CD4-positive, alpha-beta T cell (primary cell): ENCODE measurements at regions not wholly inside any gene's neighbourhood (a gene's known extent, or its start where the extent isn't known, plus 50 kb on each side); places are given as distances from the start of the nearest gene placed in this dataset.

Experiments used
- ATAC-seq: fragments of 200-7000 bp; cut with Tn5 transposase; one replicate; pipeline ENCODE4 v1.10.0; 2022; ENCODE audit warnings: mild to moderate bottlenecking; ENCODE audit not compliant: poor library complexity
- CTCF ChIA-PET: fragments of 350-600 bp; sonication (Branson Sonifier 250); formaldehyde crosslinking; loops from one replicate; lab custom pipeline; 2021; ENCODE audit warnings: antibody characterized with exemption, inconsistent platforms; lab: Charles Lee
- POLR2A ChIA-PET: fragments of 350-600 bp; sonication (Branson Sonifier 250); formaldehyde crosslinking; loops from one replicate; lab custom pipeline; 2021; ENCODE audit warnings: antibody characterized with exemption, inconsistent platforms; lab: Charles Lee
- DNase-seq, 14 experiments: peaks; one replicate each; pipeline ENCODE4 v3.0.0-alpha.2; 2013 to 2020; ENCODE audit warnings: mixed read lengths in 2 of 14
- H3K27ac ChIP-seq, 2 donors: one replicate each; pipeline versions ENCODE4 v1.5.1 to v1.7.0; 2013; ENCODE audit warnings: low read length in 2 of 2, low read depth in 1 of 2, mild to moderate bottlenecking in 1 of 2
- H3K27me3 ChIP-seq, 2 experiments: 1 replicate in 1 of 2; 2 replicates in 1 of 2; pipeline versions ENCODE4 v1.6.1 to v1.7.0; 2013; ENCODE audit warnings: low read length in 2 of 2, control low read depth in 1 of 2, mild to moderate bottlenecking in 1 of 2, moderate library complexity in 1 of 2; ENCODE audit not compliant: insufficient read depth in 2 of 2, control insufficient read depth in 1 of 2
- H3K36me3 ChIP-seq: one replicate; pipeline ENCODE4 v1.6.1; 2013; ENCODE audit warnings: low read length, control low read depth; ENCODE audit not compliant: insufficient read depth
- H3K4me1 ChIP-seq: one replicate; pipeline ENCODE4 v1.6.1; 2013; ENCODE audit warnings: low read length, control low read depth; ENCODE audit not compliant: insufficient read depth
- H3K4me3 ChIP-seq: one replicate; pipeline ENCODE4 v1.5.1; 2013; ENCODE audit warnings: mild to moderate bottlenecking, low read length, moderate library complexity
- H3K9me3 ChIP-seq, 2 experiments: 1 replicate in 1 of 2; 2 replicates in 1 of 2; pipeline versions ENCODE4 v1.6.1 to v1.7.0; 2013; ENCODE audit warnings: low read length in 2 of 2, mild to moderate bottlenecking in 2 of 2, control low read depth in 1 of 2, moderate library complexity in 1 of 2; ENCODE audit not compliant: control insufficient read depth in 1 of 2, insufficient read depth in 1 of 2
- H3K27ac Mint-ChIP-seq: one replicate; pipeline ENCODE4 v1.8.0; 2020; ENCODE audit warnings: mixed read lengths
- H3K27me3 Mint-ChIP-seq: one replicate; pipeline ENCODE4 v1.8.0; 2021; ENCODE audit warnings: mixed read lengths
- H3K36me3 Mint-ChIP-seq: one replicate; pipeline ENCODE4 v1.8.0; 2021; ENCODE audit warnings: low read depth, mixed read lengths
- H3K4me1 Mint-ChIP-seq: one replicate; pipeline ENCODE4 v1.8.0; 2021; ENCODE audit warnings: low read depth, mixed read lengths
- H3K4me3 Mint-ChIP-seq: one replicate; pipeline ENCODE4 v1.8.0; 2020; ENCODE audit warnings: mild to moderate bottlenecking, mixed read lengths
- H3K9me3 Mint-ChIP-seq: one replicate; pipeline ENCODE4 v1.8.0; 2020; ENCODE audit warnings: mixed read lengths
- intact Hi-C, 2 experiments: fragments of 100-400 bp; cut with DNase I in 1 of 2; cut with micrococcal nuclease in 1 of 2; formaldehyde crosslinking; loops; one replicate each; pipeline versions ENCODE4 v1.15.1 to v1.9.0; 2023 to 2025; cut with DNase I, micrococcal nuclease
- TF ChIP-seq, protein P1 (sequence below): fragments of 200-600 bp; IDR thresholded peaks from one replicate; pipeline ENCODE4 v1.8.0; 2022; ENCODE audit warnings: antibody characterized with exemption, mild to moderate bottlenecking

DNA sequence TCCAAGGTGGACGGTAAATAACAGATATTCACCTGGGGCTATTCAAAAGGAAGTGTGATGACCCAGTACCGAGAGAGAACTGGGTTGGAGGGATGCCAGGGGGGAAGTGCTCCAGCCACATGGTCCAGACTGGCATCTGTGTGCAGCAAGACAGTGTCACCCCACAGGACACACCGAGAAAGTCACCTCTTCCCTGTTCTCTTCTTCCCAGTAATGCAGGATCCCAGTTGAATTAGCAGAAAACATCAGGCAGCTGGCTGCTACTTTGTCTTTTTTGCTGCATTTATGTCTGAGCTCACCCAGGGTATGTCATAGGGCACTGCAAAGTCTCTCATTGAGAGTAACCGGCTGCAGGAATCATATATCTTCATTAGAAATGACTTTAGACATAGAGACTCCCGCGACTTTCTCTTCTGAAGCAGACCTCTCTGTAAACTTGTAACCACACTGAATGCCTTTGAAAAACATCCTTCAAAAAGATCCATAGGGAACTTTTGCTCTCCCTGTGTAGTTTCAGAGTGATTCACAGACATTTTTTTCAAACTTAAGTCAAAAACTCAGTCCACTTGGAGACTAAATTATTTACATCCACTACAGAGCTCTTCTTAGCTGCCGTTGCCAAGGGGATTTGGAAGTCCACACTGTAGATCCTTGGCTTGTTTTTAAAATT is 609.0 kb upstream of the DPP6 start:
- Histone ChIP-seq H3K9me3 (peaks cover 0 to 14% of the 10 kb centered on the region in 2 experiments), H3K4me3 (no peak overlapping the region), H3K27ac (no peak overlapping the region), H3K27me3 (no peaks in the 10 kb centered on the region), H3K36me3 (no peaks in the 10 kb centered on the region), H3K4me1 (no peaks in the 10 kb centered on the region)
- ChIA-PET CTCF (no interaction called here), POLR2A (no interaction called here)
- Mint-ChIP-seq H3K27me3 (no peaks in the 10 kb centered on the region), H3K4me3 (no peak overlapping the region), H3K27ac (no peak overlapping the region), H3K36me3 (no peaks in the 10 kb centered on the region), H3K9me3 (peaks cover 3% of the 10 kb centered on the region), H3K4me1 (no peaks in the 10 kb centered on the region)
- intact Hi-C loops: no loop called here
- DNase-seq (no peak), ATAC-seq (no peak)
- TF ChIP-seq, protein P1, sequence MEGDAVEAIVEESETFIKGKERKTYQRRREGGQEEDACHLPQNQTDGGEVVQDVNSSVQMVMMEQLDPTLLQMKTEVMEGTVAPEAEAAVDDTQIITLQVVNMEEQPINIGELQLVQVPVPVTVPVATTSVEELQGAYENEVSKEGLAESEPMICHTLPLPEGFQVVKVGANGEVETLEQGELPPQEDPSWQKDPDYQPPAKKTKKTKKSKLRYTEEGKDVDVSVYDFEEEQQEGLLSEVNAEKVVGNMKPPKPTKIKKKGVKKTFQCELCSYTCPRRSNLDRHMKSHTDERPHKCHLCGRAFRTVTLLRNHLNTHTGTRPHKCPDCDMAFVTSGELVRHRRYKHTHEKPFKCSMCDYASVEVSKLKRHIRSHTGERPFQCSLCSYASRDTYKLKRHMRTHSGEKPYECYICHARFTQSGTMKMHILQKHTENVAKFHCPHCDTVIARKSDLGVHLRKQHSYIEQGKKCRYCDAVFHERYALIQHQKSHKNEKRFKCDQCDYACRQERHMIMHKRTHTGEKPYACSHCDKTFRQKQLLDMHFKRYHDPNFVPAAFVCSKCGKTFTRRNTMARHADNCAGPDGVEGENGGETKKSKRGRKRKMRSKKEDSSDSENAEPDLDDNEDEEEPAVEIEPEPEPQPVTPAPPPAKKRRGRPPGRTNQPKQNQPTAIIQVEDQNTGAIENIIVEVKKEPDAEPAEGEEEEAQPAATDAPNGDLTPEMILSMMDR: no peak

DNA sequence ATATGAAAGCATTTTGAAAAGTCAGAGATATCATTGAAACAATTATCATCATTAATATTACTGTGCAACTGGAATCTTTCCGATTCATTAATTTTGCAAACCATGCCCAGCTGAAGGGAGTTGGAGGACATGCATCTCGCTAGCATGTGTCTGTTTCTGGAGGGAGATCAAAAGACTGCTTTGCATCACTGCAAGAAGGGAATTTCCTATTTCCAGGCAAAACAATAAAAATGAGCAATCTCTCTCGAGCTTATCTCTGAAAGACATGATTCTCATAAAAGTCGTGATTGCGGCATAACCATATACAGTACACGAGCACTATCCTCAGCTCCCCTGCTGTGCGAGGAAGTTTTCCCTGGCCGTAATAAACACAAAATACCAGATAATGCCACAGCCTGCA is 607.6 kb upstream of the DPP6 start:
- no peak for ATAC-seq
- POLR2A ChIA-PET: no interaction called here
- peaks cover 3% of the 10 kb centered on the region for H3K9me3 Mint-ChIP-seq
- no peak overlapping the region for H3K27ac ChIP-seq
- H3K27me3 ChIP-seq: no peaks in the 10 kb centered on the region
- intact Hi-C loops: no loop called here
- no peaks in the 10 kb centered on the region for H3K4me1 ChIP-seq
- H3K9me3 ChIP-seq: peaks cover 0 to 10% of the 10 kb centered on the region in 2 experiments
- no peaks in the 10 kb centered on the region for H3K27me3 Mint-ChIP-seq
- H3K27ac Mint-ChIP-seq: no peak overlapping the region
- H3K4me3 ChIP-seq: no peak overlapping the region
- TF ChIP-seq, protein P1: no peak
- CTCF ChIA-PET: no interaction called here
- H3K4me3 Mint-ChIP-seq: no peak overlapping the region
- no peaks in the 10 kb centered on the region for H3K36me3 Mint-ChIP-seq
- DNase-seq: no peak
- H3K4me1 Mint-ChIP-seq: no peaks in the 10 kb centered on the region
- no peaks in the 10 kb centered on the region for H3K36me3 ChIP-seq

DNA sequence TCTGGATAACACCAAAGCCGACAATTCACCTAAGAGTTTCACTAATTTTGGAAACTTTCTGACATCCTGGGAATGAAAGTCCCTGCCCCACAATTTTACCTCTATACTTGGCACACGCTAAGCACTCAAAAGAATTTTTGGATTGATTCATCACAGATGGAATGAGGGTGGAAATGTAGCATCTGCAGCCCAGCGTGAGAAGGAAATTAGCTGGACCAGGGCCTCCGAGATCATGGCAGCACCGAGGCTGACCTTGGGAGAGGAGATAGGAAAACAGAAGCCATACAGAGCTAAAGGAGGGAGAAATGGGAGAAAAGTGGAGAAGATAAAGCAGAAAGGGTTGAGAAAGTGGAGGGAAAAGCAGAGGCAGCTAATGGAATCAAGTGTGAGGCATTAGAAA is 606.6 kb upstream of the DPP6 start:
- Histone ChIP-seq H3K36me3 (no peaks in the 10 kb centered on the region), H3K4me3 (no peak overlapping the region), H3K9me3 (peaks cover 0 to 6% of the 10 kb centered on the region in 2 experiments), H3K27ac (no peak overlapping the region), H3K4me1 (no peaks in the 10 kb centered on the region), H3K27me3 (no peaks in the 10 kb centered on the region)
- H3K4me1 Mint-ChIP-seq: no peaks in the 10 kb centered on the region
- H3K9me3 Mint-ChIP-seq: peaks cover 3% of the 10 kb centered on the region
- TF ChIP-seq, protein P1: no peak
- H3K27me3 Mint-ChIP-seq: no peaks in the 10 kb centered on the region
- intact Hi-C loops: no loop called here
- no peak overlapping the region for H3K27ac Mint-ChIP-seq
- no peak overlapping the region for H3K4me3 Mint-ChIP-seq
- DNase-seq (no peak), ATAC-seq (no peak)
- ChIA-PET POLR2A (no interaction called here), CTCF (no interaction called here)
- H3K36me3 Mint-ChIP-seq: no peaks in the 10 kb centered on the region
